ENCODE measurements at regions not wholly inside any gene's neighbourhood (a gene's known extent, or its start where the extent isn't known, plus 50 kb on each side); places are given as distances from the start of the nearest gene placed in this dataset.
"Not testable (repeated sequence)": the region's sequence is repeated elsewhere in the genome, so short reads cannot be mapped to it uniquely, and the experiment has no call there.

- TF ChIP-seq GATA2 (IDR thresholded peaks at IDR 0.05; ENCODE audit: insufficient read depth, insufficient read length, low read depth, low read length); MAX (IDR thresholded peaks at IDR 0.05; ENCODE audit: insufficient read depth, insufficient read length); EZH2 (IDR thresholded peaks at IDR 0.05; ENCODE audit: borderline replicate concordance, low read depth, low read length, severe bottlenecking); CTCF (IDR thresholded peaks at IDR 0.05; ENCODE audit: extremely low read depth in 1 of 2, insufficient read depth in 1 of 2, low read depth in 1 of 2, low read length in 2 of 2): not testable (repeated sequence)
Observed at GRCh38 chr7:35924668-35925067, 123.8 kb downstream of the SEPTIN7 start.

Measured in endothelial cell of umbilical vein (primary cell).